HL-60 (cell line): ENCODE measurements at regions not wholly inside any gene's neighbourhood (a gene's known extent, or its start where the extent isn't known, plus 50 kb on each side); places are given as distances from the start of the nearest gene placed in this dataset.

Source experiments
- POLR2AphosphoS5 ChIP-seq: IDR thresholded peaks from 2 replicates; pipeline ENCODE4 v1.6.1; 2012; ENCODE audit warnings: low read depth
- SPI1 ChIP-seq: IDR thresholded peaks from 2 replicates; pipeline ENCODE4 v1.6.1; 2012; ENCODE audit warnings: low read depth, mild to moderate bottlenecking, borderline replicate concordance
- TF ChIP-seq, protein P1 (sequence below): IDR thresholded peaks from one replicate; pipeline ENCODE4 v1.5.1; 2011; ENCODE audit warnings: low read length, control low read depth, inconsistent platforms; ENCODE audit not compliant: insufficient read depth
- TF ChIP-seq, protein P2 (sequence below): IDR thresholded peaks from 2 replicates; pipeline ENCODE4 v1.6.1; 2012; ENCODE audit warnings: low read depth; ENCODE audit not compliant: insufficient replicate concordance

DNA sequence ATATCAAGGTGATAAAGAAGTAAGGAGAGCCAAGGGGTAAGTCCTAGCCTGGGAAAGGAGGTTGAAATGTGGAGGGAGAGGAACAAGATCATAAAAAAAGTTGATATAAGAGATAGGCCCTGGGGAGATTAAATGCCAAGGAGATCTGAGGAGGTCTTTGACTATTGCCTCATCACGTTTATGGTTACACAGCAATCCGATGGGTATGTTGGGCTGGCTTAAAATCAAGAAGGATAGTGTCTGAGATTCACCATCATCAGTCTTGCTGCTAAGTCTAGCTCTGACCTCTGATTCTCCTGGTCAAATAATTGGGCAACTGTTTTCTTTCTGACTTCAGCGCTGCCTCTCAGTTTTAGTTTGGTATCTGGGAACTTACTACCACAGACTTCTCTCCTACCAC lies 416.3 kb downstream of the GPATCH2 start:
- TF ChIP-seq SPI1 (no peak), POLR2AphosphoS5 (no peak)
- TF ChIP-seq, protein P1, sequence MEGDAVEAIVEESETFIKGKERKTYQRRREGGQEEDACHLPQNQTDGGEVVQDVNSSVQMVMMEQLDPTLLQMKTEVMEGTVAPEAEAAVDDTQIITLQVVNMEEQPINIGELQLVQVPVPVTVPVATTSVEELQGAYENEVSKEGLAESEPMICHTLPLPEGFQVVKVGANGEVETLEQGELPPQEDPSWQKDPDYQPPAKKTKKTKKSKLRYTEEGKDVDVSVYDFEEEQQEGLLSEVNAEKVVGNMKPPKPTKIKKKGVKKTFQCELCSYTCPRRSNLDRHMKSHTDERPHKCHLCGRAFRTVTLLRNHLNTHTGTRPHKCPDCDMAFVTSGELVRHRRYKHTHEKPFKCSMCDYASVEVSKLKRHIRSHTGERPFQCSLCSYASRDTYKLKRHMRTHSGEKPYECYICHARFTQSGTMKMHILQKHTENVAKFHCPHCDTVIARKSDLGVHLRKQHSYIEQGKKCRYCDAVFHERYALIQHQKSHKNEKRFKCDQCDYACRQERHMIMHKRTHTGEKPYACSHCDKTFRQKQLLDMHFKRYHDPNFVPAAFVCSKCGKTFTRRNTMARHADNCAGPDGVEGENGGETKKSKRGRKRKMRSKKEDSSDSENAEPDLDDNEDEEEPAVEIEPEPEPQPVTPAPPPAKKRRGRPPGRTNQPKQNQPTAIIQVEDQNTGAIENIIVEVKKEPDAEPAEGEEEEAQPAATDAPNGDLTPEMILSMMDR, result no peak
- TF ChIP-seq, protein P2, sequence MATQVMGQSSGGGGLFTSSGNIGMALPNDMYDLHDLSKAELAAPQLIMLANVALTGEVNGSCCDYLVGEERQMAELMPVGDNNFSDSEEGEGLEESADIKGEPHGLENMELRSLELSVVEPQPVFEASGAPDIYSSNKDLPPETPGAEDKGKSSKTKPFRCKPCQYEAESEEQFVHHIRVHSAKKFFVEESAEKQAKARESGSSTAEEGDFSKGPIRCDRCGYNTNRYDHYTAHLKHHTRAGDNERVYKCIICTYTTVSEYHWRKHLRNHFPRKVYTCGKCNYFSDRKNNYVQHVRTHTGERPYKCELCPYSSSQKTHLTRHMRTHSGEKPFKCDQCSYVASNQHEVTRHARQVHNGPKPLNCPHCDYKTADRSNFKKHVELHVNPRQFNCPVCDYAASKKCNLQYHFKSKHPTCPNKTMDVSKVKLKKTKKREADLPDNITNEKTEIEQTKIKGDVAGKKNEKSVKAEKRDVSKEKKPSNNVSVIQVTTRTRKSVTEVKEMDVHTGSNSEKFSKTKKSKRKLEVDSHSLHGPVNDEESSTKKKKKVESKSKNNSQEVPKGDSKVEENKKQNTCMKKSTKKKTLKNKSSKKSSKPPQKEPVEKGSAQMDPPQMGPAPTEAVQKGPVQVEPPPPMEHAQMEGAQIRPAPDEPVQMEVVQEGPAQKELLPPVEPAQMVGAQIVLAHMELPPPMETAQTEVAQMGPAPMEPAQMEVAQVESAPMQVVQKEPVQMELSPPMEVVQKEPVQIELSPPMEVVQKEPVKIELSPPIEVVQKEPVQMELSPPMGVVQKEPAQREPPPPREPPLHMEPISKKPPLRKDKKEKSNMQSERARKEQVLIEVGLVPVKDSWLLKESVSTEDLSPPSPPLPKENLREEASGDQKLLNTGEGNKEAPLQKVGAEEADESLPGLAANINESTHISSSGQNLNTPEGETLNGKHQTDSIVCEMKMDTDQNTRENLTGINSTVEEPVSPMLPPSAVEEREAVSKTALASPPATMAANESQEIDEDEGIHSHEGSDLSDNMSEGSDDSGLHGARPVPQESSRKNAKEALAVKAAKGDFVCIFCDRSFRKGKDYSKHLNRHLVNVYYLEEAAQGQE, result no peak
